ENCODE measurements at regions not wholly inside any gene's neighbourhood (a gene's known extent, or its start where the extent isn't known, plus 50 kb on each side); places are given as distances from the start of the nearest gene placed in this dataset.

- TF ChIP-seq, protein P1, sequence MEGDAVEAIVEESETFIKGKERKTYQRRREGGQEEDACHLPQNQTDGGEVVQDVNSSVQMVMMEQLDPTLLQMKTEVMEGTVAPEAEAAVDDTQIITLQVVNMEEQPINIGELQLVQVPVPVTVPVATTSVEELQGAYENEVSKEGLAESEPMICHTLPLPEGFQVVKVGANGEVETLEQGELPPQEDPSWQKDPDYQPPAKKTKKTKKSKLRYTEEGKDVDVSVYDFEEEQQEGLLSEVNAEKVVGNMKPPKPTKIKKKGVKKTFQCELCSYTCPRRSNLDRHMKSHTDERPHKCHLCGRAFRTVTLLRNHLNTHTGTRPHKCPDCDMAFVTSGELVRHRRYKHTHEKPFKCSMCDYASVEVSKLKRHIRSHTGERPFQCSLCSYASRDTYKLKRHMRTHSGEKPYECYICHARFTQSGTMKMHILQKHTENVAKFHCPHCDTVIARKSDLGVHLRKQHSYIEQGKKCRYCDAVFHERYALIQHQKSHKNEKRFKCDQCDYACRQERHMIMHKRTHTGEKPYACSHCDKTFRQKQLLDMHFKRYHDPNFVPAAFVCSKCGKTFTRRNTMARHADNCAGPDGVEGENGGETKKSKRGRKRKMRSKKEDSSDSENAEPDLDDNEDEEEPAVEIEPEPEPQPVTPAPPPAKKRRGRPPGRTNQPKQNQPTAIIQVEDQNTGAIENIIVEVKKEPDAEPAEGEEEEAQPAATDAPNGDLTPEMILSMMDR (IDR thresholded peaks at IDR 0.05; ENCODE audit: low read length) = no peak
- TF ChIP-seq EZH2 (optimal IDR thresholded peaks at IDR 0.05; ENCODE audit: low read depth, low read length) = no peak
- no peak for TF ChIP-seq EZH2phosphoT487 (IDR thresholded peaks at IDR 0.05; ENCODE audit: low read length)
These were observed 86.0 kb upstream of the C1QTNF7 start for GRCh38 chr4:15341733-15342300.
